HG03558 (cell line): ENCODE measurements at regions not wholly inside any gene's neighbourhood (a gene's known extent, or its start where the extent isn't known, plus 50 kb on each side); places are given as distances from the start of the nearest gene placed in this dataset.

Experiments used
- ATAC-seq: cut with Tn5 transposase; IDR thresholded peaks from one replicate; pipeline ENCODE4 v1.9.1; 2021; ENCODE audit warnings: moderate number of reproducible peaks; ENCODE audit not compliant: unreplicated experiment; ENCODE audit errors: extremely low read depth

GRCh38 chr4:60759518-60760245 lies 440.4 kb upstream of the ADGRL3 start:
- no peak for ATAC-seq

GRCh38 chr4:60780874-60781273 lies 419.3 kb upstream of the ADGRL3 start:
- no peak for ATAC-seq

DNA sequence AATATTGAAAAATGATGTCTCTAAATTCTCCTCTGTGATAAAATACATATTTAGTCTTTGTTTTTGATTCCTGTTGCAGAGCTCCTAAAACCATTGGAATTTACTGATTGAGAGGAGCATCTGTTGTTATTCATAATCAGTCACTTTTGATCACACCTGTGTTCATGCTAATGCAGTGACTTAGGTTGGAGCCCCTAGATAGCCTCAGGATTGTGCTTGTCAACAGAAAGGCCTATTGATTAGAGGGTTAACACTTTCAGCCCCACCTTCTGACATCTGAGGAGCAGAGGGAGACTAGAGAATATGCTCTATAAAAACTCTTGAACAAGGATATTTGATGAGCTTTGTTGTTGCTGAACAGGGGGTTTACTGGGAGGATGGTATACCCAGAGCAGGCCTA lies 409.5 kb upstream of the ADGRL3 start:
- ATAC-seq = no peak

DNA sequence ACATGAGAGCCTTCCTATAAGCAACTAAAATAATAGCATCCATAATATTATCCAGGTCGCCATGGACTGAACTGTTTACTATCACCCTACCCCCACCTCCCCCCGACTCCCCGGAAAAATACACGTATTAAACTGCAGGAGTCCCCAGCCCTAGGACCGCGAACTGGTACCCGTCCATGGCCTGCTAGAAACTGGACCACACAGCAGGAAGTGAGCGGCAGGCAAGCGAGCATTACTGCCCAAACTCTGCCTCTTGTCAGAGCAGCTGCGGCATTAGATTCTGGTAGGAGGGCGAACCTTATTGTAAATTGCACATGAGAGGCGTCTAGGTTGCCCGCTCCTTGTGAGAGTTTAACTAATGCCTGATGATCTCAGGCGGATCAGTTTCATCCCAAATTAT lies 405.8 kb upstream of the ADGRL3 start:
- ATAC-seq = no peak

- no peak for ATAC-seq
Measured at GRCh38 chr4:60799214-60799613, 400.9 kb upstream of the ADGRL3 start.

GRCh38 chr4:60800701-60801100 lies 399.4 kb upstream of the ADGRL3 start:
- ATAC-seq = no peak

- ATAC-seq = no peak
Measured at GRCh38 chr4:60805500-60806313, 394.4 kb upstream of the ADGRL3 start.

- no peak for ATAC-seq
Measured at GRCh38 chr4:60808726-60809485, 391.2 kb upstream of the ADGRL3 start.

GRCh38 chr4:60809486-60809800 lies 390.7 kb upstream of the ADGRL3 start:
- ATAC-seq = no peak

DNA sequence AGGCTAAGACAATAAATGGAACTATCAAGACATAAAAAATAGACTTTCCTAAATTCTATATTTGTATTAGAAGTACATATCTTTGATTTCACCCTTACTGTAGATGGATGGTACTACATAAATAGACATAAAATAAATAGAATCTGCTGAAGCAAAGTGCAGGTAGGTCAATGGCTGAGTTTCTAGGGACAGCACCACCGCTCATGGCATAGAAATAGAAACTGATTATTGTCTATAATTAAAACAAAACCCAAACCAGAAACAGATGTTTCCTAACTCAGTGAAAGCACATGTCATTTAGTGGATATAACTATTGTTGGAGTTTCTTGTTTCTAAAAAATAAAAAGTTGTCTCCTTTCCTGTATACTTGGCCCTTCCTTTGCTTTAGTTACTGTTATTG lies 387.3 kb upstream of the ADGRL3 start:
- no peak for ATAC-seq

DNA sequence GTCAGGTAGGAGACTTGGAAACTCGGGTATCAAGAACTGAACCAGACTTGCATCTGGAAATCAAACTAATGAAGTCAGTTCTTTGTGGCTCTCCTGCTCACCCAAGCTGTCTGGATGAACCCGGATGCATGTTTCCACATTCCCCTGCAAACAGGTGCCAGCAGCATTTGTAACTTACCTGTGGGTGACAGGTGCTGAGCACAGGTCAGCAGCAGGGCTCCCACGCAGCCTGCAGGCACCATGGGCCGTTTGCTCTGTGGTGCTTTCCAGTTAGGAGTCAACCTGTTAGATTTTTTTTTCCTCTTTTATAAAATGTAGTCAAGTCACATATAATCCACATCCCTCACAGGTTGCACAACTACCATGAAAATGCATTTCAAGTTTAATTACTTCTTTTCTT lies 385.6 kb upstream of the ADGRL3 start:
- ATAC-seq = no peak

- ATAC-seq = no peak
Measured at GRCh38 chr4:60817609-60818008, 382.5 kb upstream of the ADGRL3 start.

GRCh38 chr4:60822986-60823385 lies 377.1 kb upstream of the ADGRL3 start:
- no peak for ATAC-seq

- no peak for ATAC-seq
Measured at GRCh38 chr4:60840020-60840419, 360.1 kb upstream of the ADGRL3 start.

DNA sequence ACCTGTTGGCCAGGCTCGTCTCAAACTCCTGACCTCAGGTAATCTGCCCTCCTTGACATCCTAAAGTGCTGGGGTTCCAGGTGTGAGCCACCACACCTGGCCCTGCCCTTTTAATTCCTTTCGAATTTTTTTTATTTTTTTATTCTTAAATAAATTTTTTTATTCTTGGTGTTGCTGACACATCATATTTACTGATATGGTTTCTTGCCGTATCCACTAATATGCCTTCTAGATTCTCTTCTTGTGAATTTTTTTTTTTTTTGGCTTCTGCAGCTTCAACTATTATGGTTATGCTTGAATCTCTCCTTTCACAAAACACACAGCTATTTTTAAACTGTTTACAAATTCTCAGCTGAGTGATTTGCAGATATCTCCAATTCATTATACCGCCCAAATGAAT lies 353.4 kb upstream of the ADGRL3 start:
- no peak for ATAC-seq

- no peak for ATAC-seq
Measured at GRCh38 chr4:60847614-60848013, 352.5 kb upstream of the ADGRL3 start.

- no peak for ATAC-seq
Measured at GRCh38 chr4:60857130-60857753, 342.9 kb upstream of the ADGRL3 start.

DNA sequence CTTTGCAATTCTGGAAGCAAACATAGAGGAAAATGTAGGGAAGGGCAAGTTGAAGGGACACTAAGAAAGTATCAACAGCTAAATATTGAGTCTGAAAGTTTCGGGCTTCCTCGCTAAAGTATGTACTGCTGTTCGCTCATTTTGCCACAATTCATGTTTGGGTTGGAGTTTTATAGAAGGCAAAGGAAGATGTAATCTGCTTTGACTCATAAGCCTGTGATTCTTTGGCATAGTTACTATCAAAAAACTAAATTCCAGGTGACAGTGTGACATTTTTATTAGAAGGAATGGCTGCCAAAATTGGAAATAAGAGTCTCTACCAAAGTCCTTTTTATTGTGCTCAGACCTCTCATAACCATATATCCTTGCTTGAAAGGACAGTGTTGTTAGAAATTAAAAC lies 336.7 kb upstream of the ADGRL3 start:
- ATAC-seq = no peak

DNA sequence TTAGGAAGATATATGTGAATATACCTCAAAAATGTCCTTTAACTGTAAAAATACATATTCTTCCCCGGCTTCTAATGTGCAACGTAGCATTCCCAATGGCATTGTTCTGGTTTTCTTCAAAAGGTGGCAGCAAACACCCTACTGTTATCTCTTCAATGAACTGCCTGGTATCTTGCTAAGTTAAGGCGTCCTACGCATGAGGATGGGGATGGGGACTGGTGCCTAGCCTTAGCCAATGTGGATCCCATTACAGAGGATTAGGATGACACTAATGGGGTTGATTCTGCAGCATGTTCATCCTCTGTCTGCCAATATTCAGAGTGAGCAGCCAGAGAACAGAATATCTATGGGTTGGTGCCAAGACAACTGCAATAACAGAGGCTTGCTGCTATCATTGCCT lies 334.9 kb upstream of the ADGRL3 start:
- no peak for ATAC-seq

DNA sequence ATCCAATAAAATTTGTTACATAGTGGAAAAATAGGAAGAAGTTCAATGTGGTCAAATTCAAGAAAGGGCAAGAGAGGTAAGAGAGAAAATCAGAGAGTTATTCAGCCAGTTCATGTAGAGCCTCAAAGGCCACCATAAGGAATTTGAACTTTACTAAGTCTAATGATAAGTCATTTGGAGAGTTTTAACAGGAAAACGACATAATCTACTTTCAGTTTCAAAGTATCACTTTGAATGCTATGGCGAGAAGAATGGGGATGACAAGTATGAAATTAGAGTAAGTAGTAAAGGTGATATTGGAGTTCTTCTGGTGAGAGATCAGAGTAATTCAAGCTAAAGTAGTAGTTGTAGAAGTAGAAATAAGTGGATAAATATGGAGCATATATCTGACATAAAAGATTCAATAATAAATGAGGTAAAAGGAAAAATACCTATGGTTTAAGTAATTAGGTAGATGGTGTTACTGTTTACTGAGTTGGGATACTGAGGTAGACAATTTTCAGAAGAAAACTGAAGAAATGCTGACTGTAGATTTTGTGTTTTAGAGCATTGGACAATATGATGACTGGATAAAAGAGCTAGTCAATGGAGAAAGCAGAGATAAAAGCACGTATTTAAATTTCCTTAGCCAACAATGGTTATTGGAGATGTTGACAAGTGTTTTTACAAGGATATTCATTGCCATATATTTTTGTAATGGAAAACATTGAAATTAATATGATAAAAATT lies 331.7 kb upstream of the ADGRL3 start:
- ATAC-seq = no peak
